ENCODE measurements at regions not wholly inside any gene's neighbourhood (a gene's known extent, or its start where the extent isn't known, plus 50 kb on each side); places are given as distances from the start of the nearest gene placed in this dataset.

DNA sequence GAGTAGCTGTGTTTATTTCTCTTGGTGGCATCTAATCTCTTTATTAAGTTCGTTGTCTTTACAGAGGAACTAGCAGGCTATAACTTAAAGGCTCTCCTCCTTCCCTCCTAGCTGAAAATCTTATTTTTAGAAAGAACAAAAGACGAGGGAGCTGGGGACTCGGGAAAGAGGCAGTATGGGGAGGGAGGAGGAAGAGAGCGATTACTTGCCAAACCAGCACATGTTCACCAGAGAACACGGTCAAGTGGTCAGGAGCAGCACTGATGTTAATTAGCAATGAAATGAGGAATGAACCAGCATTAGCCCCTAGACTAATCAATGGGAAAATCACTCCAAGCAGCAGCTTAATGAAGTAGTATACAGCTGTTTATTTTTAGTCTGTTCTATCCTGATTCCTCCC, 171.3 kb upstream of the ESRRG start:
- no peaks in the 10 kb centered on the region for H3K9me3 ChIP-seq (ENCODE audit: control insufficient read depth, low read length)
- H3K4me3 ChIP-seq (ENCODE audit: low read length), result no peak overlapping the region
- no peak overlapping the region for H3K9ac ChIP-seq (ENCODE audit: low read length)
- no peaks in the 10 kb centered on the region for H3K36me3 ChIP-seq (ENCODE audit: control insufficient read depth, insufficient read depth, low read length, severe bottlenecking)
- H3K27me3 ChIP-seq (replicated peaks; ENCODE audit: control insufficient read depth, insufficient read depth, low read length), result peaks cover 5% of the 10 kb centered on the region
- no peaks in the 10 kb centered on the region for H3K4me1 ChIP-seq (ENCODE audit: control insufficient read depth, insufficient read depth, low read length)
- DNase-seq (ENCODE audit: low read depth), result no peak

DNA sequence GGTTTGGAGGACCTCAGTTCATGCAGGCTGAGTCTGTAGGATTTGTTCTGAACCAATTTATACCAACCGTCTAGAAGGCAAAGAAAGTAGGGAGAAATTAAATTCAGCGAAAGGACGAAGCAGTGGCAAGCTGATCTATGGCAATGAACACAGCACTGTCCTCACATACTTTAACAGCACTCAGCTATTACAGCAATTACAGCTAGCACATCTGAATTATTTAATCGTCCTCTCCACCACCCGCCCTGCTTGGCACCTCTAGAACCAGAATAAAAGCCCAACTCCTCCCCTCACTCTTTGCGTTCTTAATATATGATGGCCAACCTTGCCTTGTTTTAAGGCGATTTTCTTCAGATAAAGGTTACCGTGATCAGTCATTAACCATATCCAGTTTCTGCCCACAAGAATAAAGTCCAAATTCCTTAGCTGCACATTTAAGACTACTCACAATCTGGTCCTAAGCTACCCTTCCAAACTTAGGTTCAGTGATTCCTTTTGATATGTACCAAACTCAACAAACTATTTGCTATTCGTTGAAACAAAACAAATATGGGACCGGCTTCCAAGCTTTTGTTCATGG, 169.4 kb upstream of the ESRRG start:
- Histone ChIP-seq H3K4me3 (ENCODE audit: low read length) (no peak overlapping the region), H3K36me3 (ENCODE audit: control insufficient read depth, insufficient read depth, low read length, severe bottlenecking) (no peaks in the 10 kb centered on the region), H3K9me3 (ENCODE audit: control insufficient read depth, low read length) (no peaks in the 10 kb centered on the region), H3K4me1 (ENCODE audit: control insufficient read depth, insufficient read depth, low read length) (no peaks in the 10 kb centered on the region), H3K9ac (ENCODE audit: low read length) (no peak overlapping the region), H3K27me3 (replicated peaks; ENCODE audit: control insufficient read depth, insufficient read depth, low read length) (peaks cover 9% of the 10 kb centered on the region)
- DNase-seq (ENCODE audit: low read depth), result no peak

DNA sequence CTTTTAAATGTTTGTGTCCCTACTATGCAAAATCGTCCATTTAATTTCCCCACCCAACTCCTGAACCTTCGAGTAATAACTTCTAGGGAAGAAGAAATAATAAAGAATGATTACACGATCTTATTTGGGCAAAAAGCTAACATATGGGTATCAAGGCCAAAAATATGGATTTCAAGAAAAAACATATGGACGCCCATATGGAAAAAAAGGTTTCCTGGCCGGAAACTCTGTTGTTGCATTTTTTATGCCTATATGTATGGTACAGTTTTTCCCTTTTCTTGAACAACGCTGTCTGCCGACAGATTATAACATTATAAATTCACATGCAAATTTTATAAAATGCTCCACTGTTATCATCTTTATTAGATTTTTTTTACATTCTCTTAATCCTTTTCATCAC, 167.6 kb upstream of the ESRRG start:
- H3K4me1 ChIP-seq (ENCODE audit: control insufficient read depth, insufficient read depth, low read length), result no peaks in the 10 kb centered on the region
- DNase-seq (ENCODE audit: low read depth), result no peak

DNA sequence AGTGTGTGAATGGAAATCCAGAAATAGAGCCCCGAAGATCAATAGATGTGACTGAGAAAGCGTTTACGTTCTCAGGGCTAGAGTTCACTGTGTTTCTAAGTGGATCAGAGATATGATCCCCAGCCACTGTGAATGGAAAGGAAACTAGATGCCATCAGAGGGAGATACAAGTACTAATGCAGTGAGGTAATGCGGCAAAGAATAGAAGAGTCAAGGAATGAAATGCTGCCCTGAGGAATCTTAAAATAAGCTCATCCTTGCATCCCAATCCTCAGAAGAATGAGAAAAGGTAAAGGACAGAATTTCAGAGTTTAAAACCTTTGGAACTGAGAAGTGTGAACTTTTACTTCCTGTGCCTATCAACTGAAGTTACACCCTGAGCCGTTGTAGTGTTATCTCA, 165.5 kb upstream of the ESRRG start:
- DNase-seq (ENCODE audit: low read depth), result no peak
- Histone ChIP-seq H3K36me3 (ENCODE audit: control insufficient read depth, insufficient read depth, low read length, severe bottlenecking) (no peaks in the 10 kb centered on the region), H3K9me3 (ENCODE audit: control insufficient read depth, low read length) (no peaks in the 10 kb centered on the region), H3K27me3 (replicated peaks; ENCODE audit: control insufficient read depth, insufficient read depth, low read length) (peaks cover 6% of the 10 kb centered on the region), H3K4me3 (ENCODE audit: low read length) (no peak overlapping the region), H3K4me1 (ENCODE audit: control insufficient read depth, insufficient read depth, low read length) (no peaks in the 10 kb centered on the region), H3K9ac (ENCODE audit: low read length) (no peak overlapping the region)

More for the DNA sequence above, 167.6 kb upstream of the ESRRG start:
- Histone ChIP-seq H3K9ac (ENCODE audit: low read length) (no peak overlapping the region), H3K36me3 (ENCODE audit: control insufficient read depth, insufficient read depth, low read length, severe bottlenecking) (no peaks in the 10 kb centered on the region), H3K4me3 (ENCODE audit: low read length) (no peak overlapping the region), H3K27me3 (replicated peaks; ENCODE audit: control insufficient read depth, insufficient read depth, low read length) (peaks cover 9% of the 10 kb centered on the region), H3K9me3 (ENCODE audit: control insufficient read depth, low read length) (no peaks in the 10 kb centered on the region)

DNA sequence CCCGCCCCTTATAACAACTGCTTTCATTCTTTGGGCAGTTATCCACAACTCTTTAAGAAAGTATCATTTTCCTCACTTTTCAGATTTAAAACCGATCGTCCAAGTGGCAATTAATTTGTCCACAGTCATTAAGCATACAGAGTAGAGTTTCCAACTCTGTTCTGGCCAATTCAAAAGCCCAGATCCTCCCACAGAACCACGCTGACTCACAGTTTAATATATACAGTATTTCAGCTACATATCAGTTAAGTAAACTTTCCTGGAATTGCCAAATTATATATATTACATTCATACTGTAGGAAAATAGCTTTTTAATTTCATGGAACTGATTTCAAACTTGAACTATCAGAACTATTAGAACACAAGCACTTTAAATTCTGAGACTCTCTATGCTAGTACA, 163.8 kb upstream of the ESRRG start:
- Histone ChIP-seq H3K4me3 (ENCODE audit: low read length) (no peak overlapping the region), H3K36me3 (ENCODE audit: control insufficient read depth, insufficient read depth, low read length, severe bottlenecking) (no peaks in the 10 kb centered on the region), H3K4me1 (ENCODE audit: control insufficient read depth, insufficient read depth, low read length) (no peaks in the 10 kb centered on the region)

DNA sequence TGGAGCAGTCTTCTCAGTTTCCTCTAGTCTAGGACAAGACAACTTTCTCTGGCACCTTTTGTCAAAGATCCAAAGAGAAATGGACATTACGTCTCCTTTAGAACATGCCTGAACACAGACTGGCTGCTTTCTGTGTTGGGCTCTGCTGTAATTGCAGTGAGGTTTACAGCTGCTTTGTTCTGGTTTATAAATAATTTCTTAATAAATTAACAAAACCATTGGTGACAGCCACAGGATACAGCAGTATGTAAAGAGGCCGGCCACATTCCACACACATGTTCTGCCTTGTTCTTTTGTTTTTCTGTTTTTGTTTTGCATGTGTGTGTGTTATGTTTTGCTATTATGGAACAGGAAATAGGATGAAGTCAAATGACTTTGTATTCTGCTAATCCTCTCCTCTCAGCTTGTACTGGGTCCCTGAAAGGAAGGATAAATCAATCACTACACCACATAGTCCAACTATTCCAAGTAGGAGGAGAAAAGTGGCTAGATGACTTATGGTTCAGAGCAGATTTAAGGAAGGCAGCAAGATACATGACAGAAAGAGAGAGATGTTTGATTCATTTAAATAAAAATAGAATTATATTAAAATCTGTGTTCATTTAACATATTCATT, 161.5 kb upstream of the ESRRG start:
- H3K9ac ChIP-seq (ENCODE audit: low read length), result no peak overlapping the region
- no peaks in the 10 kb centered on the region for H3K9me3 ChIP-seq (ENCODE audit: control insufficient read depth, low read length)
- H3K4me1 ChIP-seq (ENCODE audit: control insufficient read depth, insufficient read depth, low read length), result no peaks in the 10 kb centered on the region
- H3K27me3 ChIP-seq (replicated peaks; ENCODE audit: control insufficient read depth, insufficient read depth, low read length), result peaks cover 3% of the 10 kb centered on the region
- no peak overlapping the region for H3K4me3 ChIP-seq (ENCODE audit: low read length)
- no peaks in the 10 kb centered on the region for H3K36me3 ChIP-seq (ENCODE audit: control insufficient read depth, insufficient read depth, low read length, severe bottlenecking)
- no peak for DNase-seq (ENCODE audit: low read depth)

More for the DNA sequence above, 163.8 kb upstream of the ESRRG start:
- Histone ChIP-seq H3K27me3 (replicated peaks; ENCODE audit: control insufficient read depth, insufficient read depth, low read length) (peaks cover 3% of the 10 kb centered on the region), H3K9ac (ENCODE audit: low read length) (no peak overlapping the region), H3K9me3 (ENCODE audit: control insufficient read depth, low read length) (no peaks in the 10 kb centered on the region)
- DNase-seq (ENCODE audit: low read depth), result no peak

DNA sequence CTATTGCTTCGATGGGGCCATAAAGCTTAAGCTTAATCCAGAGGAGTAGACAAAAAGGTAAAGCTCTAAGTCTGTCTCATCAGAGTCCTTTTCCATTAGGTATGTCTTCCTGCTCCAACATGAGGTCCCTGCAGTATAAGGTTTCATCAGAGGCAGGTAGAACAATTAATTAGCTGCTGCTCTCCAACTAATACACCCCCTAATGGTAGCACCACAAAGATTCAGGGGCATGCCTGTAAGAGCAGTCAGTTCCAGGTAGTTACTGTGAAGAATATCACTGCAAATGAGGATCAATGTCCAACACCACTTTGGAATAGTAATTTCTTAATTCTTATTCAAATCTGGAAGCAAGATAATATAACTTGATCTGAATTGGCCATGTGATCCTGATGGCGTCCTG, 160.3 kb upstream of the ESRRG start:
- Histone ChIP-seq H3K9me3 (ENCODE audit: control insufficient read depth, low read length) (no peaks in the 10 kb centered on the region), H3K4me3 (ENCODE audit: low read length) (no peak overlapping the region), H3K4me1 (ENCODE audit: control insufficient read depth, insufficient read depth, low read length) (no peaks in the 10 kb centered on the region), H3K27me3 (replicated peaks; ENCODE audit: control insufficient read depth, insufficient read depth, low read length) (no peaks in the 10 kb centered on the region), H3K9ac (ENCODE audit: low read length) (no peak overlapping the region), H3K36me3 (ENCODE audit: control insufficient read depth, insufficient read depth, low read length, severe bottlenecking) (no peaks in the 10 kb centered on the region)
- DNase-seq (ENCODE audit: low read depth), result no peak

DNA sequence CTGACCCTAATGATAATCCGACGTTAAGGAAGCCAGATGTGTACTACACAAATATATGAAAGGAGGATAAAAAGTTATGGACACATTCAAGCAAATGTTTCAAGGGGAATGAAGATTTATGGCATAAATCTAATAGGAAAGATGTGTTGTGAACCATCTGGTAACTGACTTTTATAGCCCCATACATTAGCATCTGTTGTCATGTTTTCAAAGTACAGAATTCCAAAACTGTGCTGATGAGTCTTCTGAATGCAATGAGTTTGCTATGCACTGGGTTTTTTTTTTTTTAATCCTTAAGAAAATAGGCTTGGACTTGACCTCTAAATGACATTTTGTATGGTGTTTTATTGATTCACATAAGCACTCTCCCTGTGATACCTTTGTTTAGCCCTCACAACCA, 158.5 kb upstream of the ESRRG start:
- H3K36me3 ChIP-seq (ENCODE audit: control insufficient read depth, insufficient read depth, low read length, severe bottlenecking), result no peaks in the 10 kb centered on the region
- no peak overlapping the region for H3K9ac ChIP-seq (ENCODE audit: low read length)
- DNase-seq (ENCODE audit: low read depth), result no peak
- no peaks in the 10 kb centered on the region for H3K27me3 ChIP-seq (replicated peaks; ENCODE audit: control insufficient read depth, insufficient read depth, low read length)
- H3K4me3 ChIP-seq (ENCODE audit: low read length), result no peak overlapping the region
- no peaks in the 10 kb centered on the region for H3K9me3 ChIP-seq (ENCODE audit: control insufficient read depth, low read length)
- no peaks in the 10 kb centered on the region for H3K4me1 ChIP-seq (ENCODE audit: control insufficient read depth, insufficient read depth, low read length)

DNA sequence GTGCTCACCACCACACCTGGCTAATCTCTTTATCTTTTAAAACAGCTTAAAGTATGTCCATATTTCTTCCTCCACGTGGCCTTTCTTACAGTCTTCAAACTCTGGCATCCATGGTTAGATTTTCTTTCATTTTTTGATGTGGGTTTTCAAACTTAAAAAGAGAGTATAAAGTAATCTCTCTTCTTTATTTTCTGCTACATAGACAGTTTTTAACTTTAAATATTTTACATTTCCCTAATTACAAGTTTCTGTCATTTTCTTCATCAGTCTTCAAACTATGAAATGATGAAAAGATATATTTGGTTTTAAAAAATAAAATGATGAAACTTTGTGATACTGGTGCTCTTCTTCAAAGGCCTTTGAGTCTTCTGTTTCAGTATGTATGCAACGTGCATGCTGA, 143.5 kb upstream of the ESRRG start:
- no peak for DNase-seq (ENCODE audit: low read depth)
- Histone ChIP-seq H3K36me3 (ENCODE audit: control insufficient read depth, insufficient read depth, low read length, severe bottlenecking) (no peaks in the 10 kb centered on the region), H3K4me3 (ENCODE audit: low read length) (no peak overlapping the region), H3K9ac (ENCODE audit: low read length) (no peak overlapping the region), H3K27me3 (replicated peaks; ENCODE audit: control insufficient read depth, insufficient read depth, low read length) (no peaks in the 10 kb centered on the region), H3K4me1 (ENCODE audit: control insufficient read depth, insufficient read depth, low read length) (no peaks in the 10 kb centered on the region), H3K9me3 (ENCODE audit: control insufficient read depth, low read length) (no peaks in the 10 kb centered on the region)

DNA sequence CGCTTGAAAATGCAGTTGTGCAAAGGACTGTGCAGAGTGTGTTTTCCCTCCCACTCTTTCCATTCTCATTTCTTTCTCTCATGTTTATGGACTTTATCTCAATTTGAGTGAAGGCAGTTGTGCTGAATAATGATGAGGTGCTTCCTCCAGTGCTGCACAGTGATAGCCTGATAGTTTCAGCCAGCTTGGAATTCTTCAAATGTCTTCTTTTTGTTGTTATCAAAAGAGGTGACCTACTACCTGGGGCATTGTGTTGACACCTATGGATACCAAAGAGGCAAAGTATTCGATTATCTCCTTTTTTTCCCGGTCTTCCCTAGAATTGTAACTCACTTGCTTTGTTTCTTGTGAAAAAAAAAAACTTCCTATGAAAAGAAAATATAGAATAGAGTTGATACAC, 132.6 kb upstream of the ESRRG start:
- DNase-seq (ENCODE audit: low read depth), result no peak
- Histone ChIP-seq H3K27me3 (replicated peaks; ENCODE audit: control insufficient read depth, insufficient read depth, low read length) (no peaks in the 10 kb centered on the region), H3K4me1 (ENCODE audit: control insufficient read depth, insufficient read depth, low read length) (no peaks in the 10 kb centered on the region), H3K9ac (ENCODE audit: low read length) (no peak overlapping the region), H3K4me3 (ENCODE audit: low read length) (no peak overlapping the region), H3K36me3 (ENCODE audit: control insufficient read depth, insufficient read depth, low read length, severe bottlenecking) (no peaks in the 10 kb centered on the region), H3K9me3 (ENCODE audit: control insufficient read depth, low read length) (no peaks in the 10 kb centered on the region)

DNA sequence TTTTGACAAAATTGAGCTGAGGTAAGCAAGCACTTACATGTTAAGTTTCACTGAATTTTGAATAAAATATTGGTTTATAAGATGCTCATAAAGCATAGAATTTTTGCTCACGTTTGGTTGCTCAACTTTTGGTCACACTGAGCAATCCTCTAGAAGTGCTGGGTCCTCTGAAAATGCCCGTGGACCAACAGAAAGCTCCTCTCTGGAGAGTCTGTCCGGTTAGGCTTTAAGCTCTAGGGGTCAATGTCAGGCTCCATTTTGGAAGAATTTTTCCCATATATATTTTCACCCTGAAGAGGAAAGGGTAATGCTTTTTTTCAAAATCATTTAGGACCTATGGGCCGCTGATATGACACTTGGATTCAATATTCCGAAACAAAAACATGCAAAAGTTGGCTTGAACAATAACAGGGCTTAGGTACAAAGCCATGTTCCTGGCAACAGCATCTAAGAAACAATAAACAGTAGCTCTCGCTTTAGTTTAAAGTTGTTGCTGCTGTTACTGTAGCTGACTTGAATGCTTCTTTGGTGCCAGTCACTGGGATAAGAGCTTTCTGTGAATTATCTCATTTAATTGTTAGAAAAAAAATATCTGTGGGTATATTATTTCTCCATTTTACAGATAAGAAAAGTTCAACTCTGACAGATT, 131.7 kb upstream of the ESRRG start:
- H3K9ac ChIP-seq (ENCODE audit: low read length), result no peak overlapping the region
- no peak for DNase-seq (ENCODE audit: low read depth)
- H3K4me3 ChIP-seq (ENCODE audit: low read length), result no peak overlapping the region
- H3K36me3 ChIP-seq (ENCODE audit: control insufficient read depth, insufficient read depth, low read length, severe bottlenecking), result no peaks in the 10 kb centered on the region
- H3K9me3 ChIP-seq (ENCODE audit: control insufficient read depth, low read length), result no peaks in the 10 kb centered on the region
- no peaks in the 10 kb centered on the region for H3K4me1 ChIP-seq (ENCODE audit: control insufficient read depth, insufficient read depth, low read length)
- no peaks in the 10 kb centered on the region for H3K27me3 ChIP-seq (replicated peaks; ENCODE audit: control insufficient read depth, insufficient read depth, low read length)

Measured in adipocyte (in vitro differentiated cells).